Esophagus squamous epithelium (tissue), 5 donors: ENCODE measurements at regions not wholly inside any gene's neighbourhood (a gene's known extent, or its start where the extent isn't known, plus 50 kb on each side); places are given as distances from the start of the nearest gene placed in this dataset.

Source experiments
- DNase-seq: peaks from one replicate; lab custom pipeline; 2025; lab: John Stamatoyannopoulos, UW
- H3K27ac ChIP-seq, 4 donors: fragments of 200-600 bp; sonication (generic); one replicate each; pipeline ENCODE4 v1.5.1; 2016 to 2019; ENCODE audit warnings: mild to moderate bottlenecking in 1 of 4
- H3K27me3 ChIP-seq, 4 donors: fragments of 200-600 bp; sonication (generic); 1 replicate in 3 of 4; 2 replicates in 1 of 4; pipeline versions ENCODE4 v1.5.1 to v1.6.0; 2017 to 2021; ENCODE audit warnings: antibody characterized with exemption in 1 of 4
- H3K36me3 ChIP-seq, 3 donors: fragments of 200-600 bp; sonication (generic); one replicate each; pipeline ENCODE4 v1.5.1; 2016 to 2019
- H3K4me1 ChIP-seq, 3 donors: fragments of 200-600 bp; sonication (generic); one replicate each; pipeline ENCODE4 v1.5.1; 2017 to 2019
- H3K4me3 ChIP-seq, 4 donors: fragments of 200-600 bp; sonication (generic); 1 replicate in 3 of 4; 2 replicates in 1 of 4; pipeline ENCODE4 v1.5.1; 2016 to 2019; ENCODE audit warnings: mild to moderate bottlenecking in 2 of 4, moderate library complexity in 1 of 4
- H3K9me3 ChIP-seq, 3 donors: fragments of 200-600 bp; sonication (generic); one replicate each; pipeline ENCODE4 v1.5.1; 2016 to 2019
- POLR2A ChIP-seq, 4 donors: fragments of 450-650 bp; IDR thresholded peaks; one replicate each; pipeline ENCODE4 v1.6.1; 2017; ENCODE audit warnings: antibody characterized with exemption in 4 of 4, mild to moderate bottlenecking in 4 of 4, moderate library complexity in 3 of 4
- WGBS, 2 donors: methylation state at CpG; one replicate each; pipeline ENCODE4 v1.1.5; 2018; 5-methylcytosine and 5-hydroxymethylcytosine counted together
- intact Hi-C: fragments of 100-400 bp; cut with DNase I; formaldehyde crosslinking; loops from one replicate; pipeline ENCODE4 v1.15.0; 2022
- TF ChIP-seq, protein P1 (sequence below), 6 experiments: fragments of 450-650 bp in 4 of 6; fragments of 200-600 bp in 2 of 6; sonication (generic) in 2 of 6; IDR thresholded peaks; one replicate each; pipeline ENCODE4 v1.5.1; 2016 to 2019; ENCODE audit warnings: antibody characterized with exemption in 6 of 6, mild to moderate bottlenecking in 4 of 6, moderate library complexity in 4 of 6
- donor health status: DM: yes; HTN: yes; CAD: no.

DNA sequence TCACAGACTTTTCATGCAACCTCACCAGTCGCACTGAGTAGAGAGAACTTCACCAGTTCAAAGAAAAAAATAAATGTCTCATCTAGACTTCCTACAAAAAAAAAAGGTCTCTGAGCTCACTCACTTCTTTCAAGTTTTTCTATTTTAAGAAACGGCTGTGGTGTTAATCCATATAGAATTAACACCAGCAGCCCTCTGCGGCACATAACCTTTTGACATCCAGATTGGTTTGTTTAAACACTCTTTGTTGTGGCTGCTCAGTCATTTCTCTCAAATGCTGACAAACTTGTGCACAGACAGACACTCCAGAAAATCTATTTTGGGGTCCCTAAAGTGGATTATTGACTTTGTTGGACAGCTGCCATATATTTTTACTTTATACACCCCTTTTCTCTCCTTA is 874.9 kb downstream of the EFNB2 start:
- H3K4me1 ChIP-seq: peaks cover 0 to 5% (median 0%) of the 10 kb centered on the region in 3 donors
- TF ChIP-seq, protein P1, sequence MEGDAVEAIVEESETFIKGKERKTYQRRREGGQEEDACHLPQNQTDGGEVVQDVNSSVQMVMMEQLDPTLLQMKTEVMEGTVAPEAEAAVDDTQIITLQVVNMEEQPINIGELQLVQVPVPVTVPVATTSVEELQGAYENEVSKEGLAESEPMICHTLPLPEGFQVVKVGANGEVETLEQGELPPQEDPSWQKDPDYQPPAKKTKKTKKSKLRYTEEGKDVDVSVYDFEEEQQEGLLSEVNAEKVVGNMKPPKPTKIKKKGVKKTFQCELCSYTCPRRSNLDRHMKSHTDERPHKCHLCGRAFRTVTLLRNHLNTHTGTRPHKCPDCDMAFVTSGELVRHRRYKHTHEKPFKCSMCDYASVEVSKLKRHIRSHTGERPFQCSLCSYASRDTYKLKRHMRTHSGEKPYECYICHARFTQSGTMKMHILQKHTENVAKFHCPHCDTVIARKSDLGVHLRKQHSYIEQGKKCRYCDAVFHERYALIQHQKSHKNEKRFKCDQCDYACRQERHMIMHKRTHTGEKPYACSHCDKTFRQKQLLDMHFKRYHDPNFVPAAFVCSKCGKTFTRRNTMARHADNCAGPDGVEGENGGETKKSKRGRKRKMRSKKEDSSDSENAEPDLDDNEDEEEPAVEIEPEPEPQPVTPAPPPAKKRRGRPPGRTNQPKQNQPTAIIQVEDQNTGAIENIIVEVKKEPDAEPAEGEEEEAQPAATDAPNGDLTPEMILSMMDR (IDR thresholded peaks at IDR 0.05): no peak
- no peaks in the 10 kb centered on the region for H3K27me3 ChIP-seq
- H3K4me3 ChIP-seq: no peak overlapping the region
- intact Hi-C loops: no loop called here
- H3K9me3 ChIP-seq: no peaks in the 10 kb centered on the region
- no peak overlapping the region for H3K27ac ChIP-seq
- DNase-seq: no peak
- H3K36me3 ChIP-seq: no peaks in the 10 kb centered on the region
- 41 to 54% methylated on average over 3 of the region's 3 CpGs for WGBS, 2 donors

- Histone ChIP-seq H3K27me3 (no peaks in the 10 kb centered on the region), H3K9me3 (no peaks in the 10 kb centered on the region), H3K36me3 (no peaks in the 10 kb centered on the region), H3K4me1 (no peaks in the 10 kb centered on the region), H3K4me3 (no peak overlapping the region), H3K27ac (no peak overlapping the region)
- no peak for TF ChIP-seq POLR2A (IDR thresholded peaks at IDR 0.05)
- intact Hi-C loops: no loop called here
- DNase-seq: no peak
- 73 to 91% methylated on average over 3 of the region's 3 CpGs for WGBS, 2 donors
These were observed 877.0 kb downstream of the EFNB2 start for GRCh38 chr13:105658431-105658830.

GRCh38 chr13:105655046-105655445 is 880.4 kb downstream of the EFNB2 start:
- intact Hi-C loops: no loop called here
- DNase-seq: no peak
- no peaks in the 10 kb centered on the region for H3K9me3 ChIP-seq
- H3K27me3 ChIP-seq: no peaks in the 10 kb centered on the region
- TF ChIP-seq POLR2A (IDR thresholded peaks at IDR 0.05): no peak
- TF ChIP-seq, protein P1 (IDR thresholded peaks at IDR 0.05): no peak
- H3K4me1 ChIP-seq: no peaks in the 10 kb centered on the region
- 28 to 33% methylated on average over 2 of the region's 2 CpGs for WGBS, 2 donors
- H3K4me3 ChIP-seq: no peak overlapping the region
- no peaks in the 10 kb centered on the region for H3K36me3 ChIP-seq
- no peak overlapping the region for H3K27ac ChIP-seq

- Histone ChIP-seq H3K4me1 (no peaks in the 10 kb centered on the region), H3K27ac (no peak overlapping the region), H3K27me3 (no peaks in the 10 kb centered on the region), H3K9me3 (peaks cover 0 to 8% (median 0%) of the 10 kb centered on the region in 3 donors), H3K4me3 (no peak overlapping the region), H3K36me3 (no peaks in the 10 kb centered on the region)
- intact Hi-C loops: no loop called here
- WGBS, 2 donors: 86% methylated on average over 5 of the region's 5 CpGs
- DNase-seq: no peak
- TF ChIP-seq POLR2A (IDR thresholded peaks at IDR 0.05): no peak
- TF ChIP-seq, protein P1 (IDR thresholded peaks at IDR 0.05): no peak
These were observed 891.5 kb downstream of the EFNB2 start for GRCh38 chr13:105643966-105644365.

GRCh38 chr13:105642511-105642958 is 892.9 kb downstream of the EFNB2 start:
- 90 to 93% methylated on average over 8 of the region's 8 CpGs for WGBS, 2 donors
- Histone ChIP-seq H3K9me3 (no peaks in the 10 kb centered on the region), H3K27ac (no peak overlapping the region)

More at GRCh38 chr13:105642511-105642958, 892.9 kb downstream of the EFNB2 start:
- Histone ChIP-seq H3K4me1 (no peaks in the 10 kb centered on the region), H3K4me3 (no peak overlapping the region), H3K36me3 (no peaks in the 10 kb centered on the region), H3K27me3 (no peaks in the 10 kb centered on the region)
- intact Hi-C loops: no loop called here
- TF ChIP-seq, protein P1 (IDR thresholded peaks at IDR 0.05): no peak
- TF ChIP-seq POLR2A (IDR thresholded peaks at IDR 0.05): no peak
- no peak for DNase-seq
